ENCODE measurements at regions not wholly inside any gene's neighbourhood (a gene's known extent, or its start where the extent isn't known, plus 50 kb on each side); places are given as distances from the start of the nearest gene placed in this dataset.

GRCh38 chr5:1951165-1951816 lies 68.6 kb upstream of the IRX4 start:
- DNase-seq (ENCODE audit: low read depth in 1 of 2, low spot score in 1 of 2): no peak

GRCh38 chr5:1950708-1951103 lies 68.0 kb upstream of the IRX4 start:
- no peak for DNase-seq (ENCODE audit: low read depth in 1 of 2, low spot score in 1 of 2)

DNA sequence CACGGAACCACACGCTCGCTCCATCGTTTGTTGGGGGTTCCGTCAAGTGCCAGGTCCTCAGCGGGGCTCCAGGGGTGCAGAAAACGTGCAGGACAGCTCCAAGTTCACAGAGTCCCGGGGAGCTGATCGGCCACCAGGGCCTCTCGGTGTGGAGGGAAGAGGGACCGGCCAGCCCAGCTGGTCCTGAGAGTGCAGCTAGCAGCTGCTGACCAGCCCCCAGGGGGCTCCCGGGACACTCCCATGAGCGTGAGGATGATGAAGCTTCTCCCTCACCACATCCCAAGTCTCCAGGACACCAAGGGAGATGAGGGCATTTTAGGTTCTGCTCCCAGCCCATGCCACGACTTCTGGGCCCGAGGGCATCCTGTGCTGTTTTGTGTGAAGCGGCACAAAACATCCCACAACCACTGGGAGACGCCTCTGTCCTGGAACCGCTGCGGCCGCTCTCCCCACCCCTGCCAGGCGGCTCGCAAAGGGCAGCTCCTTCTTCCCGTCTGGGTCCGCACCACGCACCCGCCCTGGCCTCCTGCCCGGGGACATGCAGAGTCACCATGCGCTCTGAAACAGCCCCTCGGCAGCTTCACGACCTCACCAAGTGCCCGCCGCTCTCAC lies 67.5 kb upstream of the IRX4 start:
- DNase-seq (ENCODE audit: low read depth in 1 of 2, low spot score in 1 of 2): no peak

GRCh38 chr5:1949253-1949652 lies 66.5 kb upstream of the IRX4 start:
- no peak for DNase-seq (ENCODE audit: low read depth in 1 of 2, low spot score in 1 of 2)

- DNase-seq (ENCODE audit: low read depth in 1 of 2, low spot score in 1 of 2): no peak
Observed at GRCh38 chr5:1948663-1949191, 66.0 kb upstream of the IRX4 start.

- no peak for DNase-seq (ENCODE audit: low read depth in 1 of 2, low spot score in 1 of 2)
Observed at GRCh38 chr5:1948111-1948510, 65.4 kb upstream of the IRX4 start.

- no peak for DNase-seq (ENCODE audit: low read depth in 1 of 2, low spot score in 1 of 2)
Observed at GRCh38 chr5:1946776-1947175, 64.1 kb upstream of the IRX4 start.

- DNase-seq (ENCODE audit: low read depth in 1 of 2, low spot score in 1 of 2): no peak
Observed at GRCh38 chr5:1946122-1946677, 63.5 kb upstream of the IRX4 start.

GRCh38 chr5:1945606-1946005 lies 62.9 kb upstream of the IRX4 start:
- no peak for DNase-seq (ENCODE audit: low read depth in 1 of 2, low spot score in 1 of 2)

- DNase-seq (ENCODE audit: low read depth in 1 of 2, low spot score in 1 of 2): no peak
Observed at GRCh38 chr5:1944408-1944807, 61.7 kb upstream of the IRX4 start.

- no peak for DNase-seq (ENCODE audit: low read depth in 1 of 2, low spot score in 1 of 2)
Observed at GRCh38 chr5:1943481-1943880, 60.8 kb upstream of the IRX4 start.

GRCh38 chr5:1942630-1943029 lies 59.9 kb upstream of the IRX4 start:
- DNase-seq (ENCODE audit: low read depth in 1 of 2, low spot score in 1 of 2): no peak

GRCh38 chr5:1942158-1942557 lies 59.4 kb upstream of the IRX4 start:
- DNase-seq (ENCODE audit: low read depth in 1 of 2, low spot score in 1 of 2): no peak

DNA sequence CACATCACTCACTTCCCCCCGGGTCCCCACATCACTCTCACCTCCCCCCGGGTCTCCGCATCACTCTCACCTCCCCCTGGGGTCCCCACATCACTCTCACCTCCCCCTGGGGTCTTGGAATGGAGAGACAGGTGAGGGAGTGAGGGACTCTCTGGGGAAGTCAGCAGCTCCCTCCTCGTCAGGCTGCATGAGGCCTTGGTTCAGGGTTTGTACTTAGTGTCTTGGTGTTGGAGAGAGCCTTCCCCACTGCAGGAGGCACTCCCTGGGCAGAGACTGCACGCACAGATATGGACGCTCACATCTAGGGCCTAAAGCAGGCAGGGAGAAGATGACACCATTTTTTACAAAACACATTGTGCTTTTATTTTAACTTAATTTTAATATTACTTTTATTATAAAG lies 56.5 kb upstream of the IRX4 start:
- DNase-seq (ENCODE audit: low read depth in 1 of 2, low spot score in 1 of 2): no peak

DNA sequence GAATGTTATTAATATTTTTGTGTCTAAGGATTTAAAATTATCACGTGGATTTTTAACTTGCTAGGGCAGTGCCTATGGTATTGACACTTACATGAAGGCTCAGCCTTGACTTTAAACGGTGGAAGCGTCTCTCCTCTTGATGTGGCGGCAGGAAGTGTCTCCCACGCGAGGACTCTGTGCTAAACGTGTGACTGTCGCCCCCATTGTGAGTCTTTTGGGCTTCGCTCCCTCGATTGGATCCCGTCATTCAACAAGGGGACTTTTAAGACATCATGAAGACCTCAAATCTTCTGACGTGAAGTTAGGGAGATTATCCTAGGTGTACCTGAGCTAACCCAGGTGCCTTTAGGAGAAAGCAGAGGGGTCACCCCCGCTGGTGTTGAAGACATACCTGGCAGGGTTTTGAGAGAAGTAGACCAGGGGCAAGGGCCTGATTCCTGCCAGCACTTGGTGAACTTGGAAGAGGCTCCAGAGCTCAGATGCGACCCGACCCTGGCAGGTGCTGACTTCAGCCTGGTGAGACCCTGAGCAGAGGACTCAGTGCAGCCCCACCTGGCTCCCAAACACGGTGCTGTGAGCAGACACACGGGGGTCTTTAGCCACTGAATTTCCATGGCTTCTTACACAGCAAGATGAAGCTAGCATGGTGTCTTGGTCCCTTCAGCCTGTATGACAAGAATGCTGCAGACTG lies 55.7 kb upstream of the IRX4 start:
- DNase-seq (ENCODE audit: low read depth in 1 of 2, low spot score in 1 of 2): no peak

GRCh38 chr5:1937590-1937989 lies 54.9 kb upstream of the IRX4 start:
- no peak for DNase-seq (ENCODE audit: low read depth in 1 of 2, low spot score in 1 of 2)

DNA sequence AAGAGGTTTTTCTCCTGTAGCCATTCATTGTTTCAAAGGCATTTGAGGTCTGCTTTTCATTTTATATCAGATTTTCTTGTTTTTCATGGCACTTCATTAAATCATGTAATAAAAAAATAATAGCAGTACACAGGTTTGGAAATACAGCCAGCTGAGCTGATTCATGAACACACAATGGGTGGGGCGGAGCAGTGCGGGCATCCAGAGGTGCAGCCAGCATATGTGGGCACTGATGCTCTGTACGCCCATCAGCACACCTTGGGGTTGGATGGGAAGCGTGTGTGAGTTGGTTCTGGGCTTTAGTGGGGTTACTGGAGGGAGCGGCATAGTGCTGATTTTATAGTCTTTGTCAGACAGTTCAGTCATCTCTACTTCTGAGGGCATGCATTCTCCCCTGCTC lies 54.2 kb upstream of the IRX4 start:
- no peak for DNase-seq (ENCODE audit: low read depth in 1 of 2, low spot score in 1 of 2)

GRCh38 chr5:1936413-1936812 lies 53.7 kb upstream of the IRX4 start:
- DNase-seq (ENCODE audit: low read depth in 1 of 2, low spot score in 1 of 2): no peak

GRCh38 chr5:1934801-1935429 lies 52.2 kb upstream of the IRX4 start:
- DNase-seq (ENCODE audit: low read depth in 1 of 2, low spot score in 1 of 2): no peak

DNA sequence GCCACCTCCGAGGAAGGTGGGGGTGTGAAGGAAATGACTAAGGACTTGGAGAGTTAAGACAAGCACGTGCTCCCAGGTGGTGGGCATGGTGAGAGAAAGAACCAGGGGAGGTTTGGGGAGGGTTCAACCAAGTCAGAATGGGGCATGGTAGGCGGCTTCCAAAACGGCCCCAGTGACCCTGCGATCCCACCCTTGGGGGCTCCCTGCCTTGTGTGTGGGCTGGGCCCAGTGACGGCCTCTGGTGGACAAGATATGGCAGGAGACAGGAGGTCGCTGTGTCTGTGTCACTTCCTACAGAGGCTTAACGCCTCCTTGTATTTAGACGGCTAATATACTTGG lies 51.3 kb upstream of the IRX4 start:
- no peak for DNase-seq (ENCODE audit: low read depth in 1 of 2, low spot score in 1 of 2)

GRCh38 chr5:1933364-1934055 lies 50.8 kb upstream of the IRX4 start:
- DNase-seq (ENCODE audit: low read depth in 1 of 2, low spot score in 1 of 2): no peak

All from stimulated activated CD4-positive, alpha-beta T cell treated with anti-CD3 and anti-CD28 coated beads, Interleukin-15, amount 100 ng/mL, for 1 hour (primary cell).